Activated CD4-positive, CD25-positive, alpha-beta regulatory T cell treated with anti-CD3 and anti-CD28 coated beads, Interleukin-2, amount 50 U/mL, for 24 hours (primary cell): ENCODE measurements at regions not wholly inside any gene's neighbourhood (a gene's known extent, or its start where the extent isn't known, plus 50 kb on each side); places are given as distances from the start of the nearest gene placed in this dataset.
"Not testable (repeated sequence)": the region's sequence is repeated elsewhere in the genome, so short reads cannot be mapped to it uniquely, and the experiment has no call there.

Experiments
- ATAC-seq, 2 donors: fragments of 150-1000 bp; cut with Tn5 transposase; one replicate each; pipeline ENCODE4 v1.10.0; 2021; ENCODE audit warnings: mild to moderate bottlenecking in 1 of 2, moderate library complexity in 1 of 2

DNA sequence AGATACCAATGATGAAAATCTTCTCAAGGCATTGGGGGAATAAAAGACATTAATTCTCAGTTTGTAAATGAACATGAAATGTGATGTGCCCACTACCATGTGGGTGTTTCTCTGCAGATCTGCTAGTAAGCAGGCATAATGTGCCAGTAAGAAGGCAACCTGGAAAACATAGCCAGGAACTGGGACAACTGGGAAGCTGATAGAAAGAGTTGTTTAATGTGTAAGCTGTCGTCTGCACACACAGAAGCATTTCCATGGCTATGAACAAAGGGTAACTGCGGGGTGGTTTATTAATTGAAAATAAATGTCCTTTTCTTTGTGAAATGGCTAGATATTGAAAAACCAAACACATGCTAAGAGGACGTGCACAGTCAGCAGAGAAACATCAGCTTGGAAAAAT lies 52.0 kb downstream of the ZC3H11B start:
- no peak for ATAC-seq

DNA sequence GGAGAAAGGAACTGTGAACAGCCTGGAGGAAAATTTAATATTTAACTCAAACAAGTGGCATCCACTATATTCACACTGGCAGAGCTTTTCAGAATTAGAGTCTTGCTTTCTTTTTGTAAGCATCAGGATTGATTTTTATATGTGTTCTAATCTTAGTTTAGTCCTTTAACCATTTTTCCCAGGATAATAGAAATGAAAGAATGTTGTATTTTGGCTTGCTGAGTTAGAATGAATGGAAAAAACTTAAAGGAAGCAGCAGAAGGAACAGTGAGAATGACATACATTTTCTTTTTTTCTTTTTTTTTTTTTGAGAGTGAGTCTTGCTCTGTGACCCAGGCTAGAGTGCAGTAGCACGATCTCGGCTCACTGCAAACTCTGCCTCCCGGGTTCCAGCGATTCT lies 53.0 kb downstream of the ZC3H11B start:
- ATAC-seq: no peak

DNA sequence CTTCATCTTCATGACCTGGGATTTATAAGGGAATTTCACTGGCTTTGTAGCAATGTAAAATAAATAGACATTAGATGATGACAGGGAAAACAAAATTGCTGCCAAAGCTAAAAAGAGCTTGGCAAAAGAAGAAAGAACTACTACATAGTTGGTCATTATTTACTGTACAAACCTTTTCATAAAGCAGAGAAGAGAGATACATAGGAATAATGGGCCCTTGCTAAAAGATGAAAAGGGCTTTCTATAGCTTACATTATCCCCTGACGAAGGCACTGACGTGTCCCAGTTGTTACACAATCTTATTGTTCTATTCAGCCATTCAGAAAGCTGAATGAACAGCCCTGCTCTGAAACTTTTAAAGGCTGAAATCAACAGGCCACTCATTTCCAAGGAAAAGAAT lies 57.1 kb downstream of the ZC3H11B start:
- no peak for ATAC-seq

DNA sequence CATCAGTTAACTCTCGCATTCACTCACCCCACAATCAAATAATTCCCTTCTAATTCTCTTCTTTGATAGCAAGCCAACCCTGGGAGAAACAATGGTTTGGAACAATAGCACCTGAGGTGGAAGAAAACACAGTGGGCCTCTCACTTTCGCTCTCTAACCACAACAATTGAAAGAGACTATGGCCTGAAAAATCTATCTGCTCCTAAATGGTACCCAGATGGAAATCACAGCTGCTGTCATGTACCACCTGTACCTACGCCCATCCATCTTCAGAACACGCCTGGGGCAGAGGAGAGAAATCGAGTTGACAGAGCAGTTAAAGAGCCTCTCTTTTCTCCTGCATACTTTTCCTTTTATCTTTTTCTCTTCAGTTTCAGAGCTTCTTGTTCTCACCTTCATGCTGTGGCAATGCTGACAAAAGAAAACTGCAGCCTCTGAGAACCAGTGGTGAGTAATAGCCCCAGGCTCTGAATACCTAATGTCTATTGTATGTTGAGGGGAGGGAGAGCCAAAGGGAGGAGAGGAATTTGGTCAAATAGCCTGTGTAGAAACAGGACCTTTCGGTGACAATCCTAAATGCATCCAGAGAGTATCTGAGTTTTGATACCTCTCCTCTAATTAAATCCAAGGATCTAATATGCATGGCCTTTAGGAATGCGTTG lies 57.7 kb downstream of the ZC3H11B start:
- no peak for ATAC-seq

DNA sequence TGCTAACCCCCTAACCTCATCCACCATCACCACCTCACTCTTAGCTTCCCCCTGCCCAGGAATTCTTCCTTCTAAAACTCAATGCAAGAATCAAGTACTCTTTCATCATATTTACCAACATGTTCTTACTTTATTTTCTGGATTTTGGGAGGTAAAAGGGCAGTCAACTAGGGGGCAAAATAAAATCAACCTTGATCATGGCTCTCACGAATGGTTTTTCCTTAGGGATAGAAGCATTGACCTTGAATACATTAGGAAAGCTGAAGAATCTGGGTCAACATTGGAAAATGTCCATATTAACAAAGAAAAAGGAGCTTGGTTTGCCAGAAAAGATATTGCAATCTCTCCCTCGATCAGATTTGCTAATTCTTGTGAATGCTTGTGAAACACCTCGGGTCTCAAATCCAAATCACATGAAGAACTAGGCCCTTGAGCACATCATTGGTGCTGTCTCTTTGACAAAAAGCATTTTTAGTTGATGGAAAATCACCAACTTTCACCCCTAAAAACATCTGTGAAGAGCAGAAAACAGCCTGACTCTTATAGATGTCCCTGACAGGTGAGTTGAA lies 58.9 kb downstream of the ZC3H11B start:
- ATAC-seq: no peak

DNA sequence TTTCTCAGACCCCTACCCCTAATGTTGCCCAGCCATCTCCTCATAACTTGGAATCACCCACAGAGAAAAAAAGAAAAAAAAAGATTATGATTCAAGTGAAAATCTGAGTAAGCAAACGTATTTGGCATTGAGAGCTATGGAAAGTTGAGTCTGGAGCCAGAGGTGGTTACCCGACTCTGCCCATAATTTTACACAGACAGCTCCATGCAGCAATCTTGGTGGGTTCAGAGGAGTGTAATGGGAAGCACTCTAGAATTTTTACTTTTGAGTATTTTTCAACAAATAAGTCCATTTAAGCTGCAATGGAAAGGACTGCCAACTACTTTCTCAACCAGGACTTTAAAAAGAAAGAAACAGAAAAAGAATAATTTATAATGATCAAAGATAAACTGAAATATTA lies 62.7 kb downstream of the ZC3H11B start:
- ATAC-seq: no peak

DNA sequence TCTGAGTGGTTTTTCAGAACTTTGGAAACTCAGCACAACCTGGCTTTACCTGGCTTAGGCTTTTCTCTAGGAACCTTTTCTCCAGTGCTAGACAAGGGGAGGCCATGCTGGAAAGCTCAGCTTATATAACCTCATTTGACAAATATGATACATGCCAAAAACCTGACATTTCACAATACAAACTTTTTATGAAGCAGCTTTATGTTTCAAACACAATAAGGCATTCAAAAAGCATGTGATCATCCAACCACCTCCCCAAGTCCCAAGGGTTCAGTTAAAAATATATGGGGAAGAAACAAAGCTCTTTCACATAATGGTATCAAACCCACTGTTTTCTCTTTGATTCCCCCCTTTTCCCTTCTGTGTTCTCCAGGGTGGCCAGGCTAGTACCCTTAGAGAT lies 63.7 kb downstream of the ZC3H11B start:
- ATAC-seq: no peak

DNA sequence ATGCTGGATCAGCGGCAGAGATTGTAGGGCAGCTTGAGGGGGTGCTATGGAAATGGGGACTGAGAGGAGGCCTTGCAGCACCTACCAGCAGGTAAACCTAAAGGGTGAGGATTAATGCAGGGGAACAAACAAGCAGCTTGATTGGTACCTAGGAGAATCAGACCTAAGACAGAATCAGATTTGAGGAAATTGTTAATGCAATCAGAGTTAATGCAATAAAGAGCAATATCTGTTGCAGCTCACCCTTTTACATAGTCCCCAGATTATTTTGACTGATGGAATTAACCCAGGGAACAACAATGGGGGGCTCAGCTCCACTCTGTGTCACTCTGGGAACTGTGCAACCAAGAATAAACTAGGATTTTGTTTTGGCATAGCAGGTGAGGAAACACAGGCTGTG lies 64.5 kb downstream of the ZC3H11B start:
- ATAC-seq: no peak

DNA sequence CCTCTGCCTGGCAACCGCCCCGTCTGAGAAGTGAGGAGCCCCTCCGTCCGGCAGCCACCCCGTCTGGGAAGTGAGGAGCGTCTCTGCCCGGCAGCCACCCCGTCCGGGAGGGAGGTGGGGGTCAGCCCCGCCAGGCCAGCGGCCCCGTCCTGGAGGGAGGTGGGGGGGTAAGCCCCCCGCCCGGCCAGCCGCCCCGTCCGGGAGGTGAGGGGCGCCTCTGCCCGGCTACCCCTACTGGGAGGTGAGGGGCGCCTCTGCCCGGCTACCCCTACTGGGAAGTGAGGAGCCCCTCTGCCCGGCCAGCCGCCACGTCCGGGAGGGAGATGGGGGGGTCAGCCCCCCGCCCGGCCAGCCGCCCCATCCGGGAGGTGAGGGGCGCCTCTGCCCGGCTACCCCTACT lies 67.1 kb downstream of the ZC3H11B start:
- not testable (repeated sequence) for ATAC-seq

DNA sequence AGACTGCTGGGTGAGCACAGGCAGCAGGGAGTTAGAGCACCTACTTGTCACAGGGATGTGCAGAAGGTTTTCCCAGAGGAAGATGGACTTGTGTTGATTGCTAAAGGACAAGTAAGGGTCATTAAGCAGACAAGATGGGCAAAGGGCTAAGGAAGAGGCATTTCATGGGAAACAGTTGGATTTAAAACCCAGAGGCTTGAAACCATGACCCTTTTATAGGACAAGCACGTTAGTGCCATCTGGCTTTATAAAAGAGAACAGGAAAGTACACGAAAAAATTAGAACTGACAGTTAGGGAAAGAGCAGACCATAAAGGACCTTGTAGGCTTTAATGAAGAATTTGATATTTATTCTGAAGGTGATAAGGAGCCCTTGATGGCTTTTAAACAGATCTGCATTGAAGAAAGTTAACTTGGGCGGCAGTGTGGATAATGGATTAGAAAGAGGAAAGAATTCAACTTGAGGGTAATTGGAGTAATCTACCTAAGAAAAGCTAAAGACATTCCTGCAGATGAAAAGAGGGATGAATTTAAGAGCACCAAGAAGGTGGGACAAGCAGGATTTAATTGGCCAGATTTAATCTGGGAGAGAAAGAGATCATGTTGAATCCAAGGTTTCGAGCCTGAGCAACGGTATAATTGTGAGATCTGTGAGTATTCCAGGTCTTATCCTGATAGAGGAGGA lies 68.6 kb downstream of the ZC3H11B start:
- ATAC-seq: no peak

DNA sequence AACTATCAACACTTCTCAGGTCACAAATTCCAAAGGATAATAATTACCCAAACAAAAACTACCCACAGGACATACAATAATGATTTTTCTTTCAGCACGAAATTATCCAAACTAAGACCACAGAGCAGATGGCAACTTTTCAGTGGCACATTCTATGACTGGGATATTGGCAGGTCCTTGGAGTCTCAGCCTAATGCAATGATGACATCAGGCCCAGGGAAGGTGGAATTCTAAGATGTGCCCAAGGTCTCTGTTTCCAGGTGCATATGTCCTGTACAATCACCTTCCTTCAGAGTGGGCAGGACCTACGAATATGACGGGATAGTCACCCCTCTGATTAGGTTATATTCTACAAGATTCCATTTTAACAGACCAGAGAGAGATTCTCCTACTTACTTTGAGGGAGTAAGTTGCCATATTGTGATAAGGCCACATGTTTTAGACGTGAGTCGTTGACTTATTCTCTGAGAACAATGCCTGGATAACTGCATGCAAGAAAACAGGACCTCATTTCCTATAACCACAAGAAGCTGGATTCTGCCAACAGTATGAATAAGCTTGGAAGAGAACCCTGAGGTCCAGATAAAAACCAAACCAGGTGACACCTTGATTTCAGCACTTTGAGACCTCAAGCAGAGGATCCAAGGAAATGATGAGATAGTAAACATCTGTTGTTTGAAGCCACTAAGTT lies 69.9 kb downstream of the ZC3H11B start:
- no peak for ATAC-seq

DNA sequence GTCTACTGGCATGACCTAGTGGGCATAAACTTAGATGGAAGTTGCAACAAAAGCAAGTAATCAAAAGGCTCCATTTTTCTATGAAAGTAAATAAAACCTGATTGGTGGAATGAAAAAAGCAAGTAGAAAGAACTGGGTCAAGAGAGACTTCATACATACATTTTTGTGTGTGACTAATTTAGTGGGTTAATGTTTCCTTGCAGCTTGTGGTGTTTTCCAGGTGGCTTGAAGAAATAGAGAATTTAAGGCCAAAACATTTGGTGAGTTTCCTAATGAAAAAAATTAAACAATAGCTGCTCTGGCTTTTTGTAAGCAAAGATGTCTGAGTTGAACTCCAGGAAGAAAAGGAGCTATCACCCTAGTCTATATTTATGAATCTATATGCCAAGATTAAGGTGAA lies 71.0 kb downstream of the ZC3H11B start:
- ATAC-seq: no peak

DNA sequence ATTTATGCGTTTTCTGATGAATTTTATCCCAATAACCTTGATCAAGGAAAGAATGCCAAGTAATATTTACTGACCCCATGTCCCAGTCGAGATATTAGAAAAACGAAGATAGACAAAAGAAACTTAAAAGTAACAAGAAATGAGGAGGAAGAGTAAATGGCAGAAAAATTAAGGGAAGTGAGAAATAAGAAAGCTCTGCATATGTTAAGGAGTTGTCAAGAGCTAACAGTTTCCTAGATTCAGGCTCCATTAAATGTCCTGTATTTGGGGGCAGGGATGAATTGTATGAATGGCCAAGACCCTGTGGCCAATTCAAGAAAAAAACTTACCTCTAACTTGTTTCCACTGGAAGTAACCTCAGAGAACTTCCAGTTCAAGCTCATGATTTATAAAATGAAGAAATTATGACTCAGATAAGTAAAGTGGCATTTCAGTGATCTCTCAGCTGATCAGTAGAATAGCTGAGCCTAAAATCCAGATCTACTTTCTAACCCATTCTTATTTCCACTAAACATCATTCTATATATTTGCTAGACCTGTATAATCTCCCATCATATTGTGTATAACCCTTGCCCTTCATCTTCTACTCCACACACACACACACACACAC lies 73.2 kb downstream of the ZC3H11B start:
- no peak for ATAC-seq

DNA sequence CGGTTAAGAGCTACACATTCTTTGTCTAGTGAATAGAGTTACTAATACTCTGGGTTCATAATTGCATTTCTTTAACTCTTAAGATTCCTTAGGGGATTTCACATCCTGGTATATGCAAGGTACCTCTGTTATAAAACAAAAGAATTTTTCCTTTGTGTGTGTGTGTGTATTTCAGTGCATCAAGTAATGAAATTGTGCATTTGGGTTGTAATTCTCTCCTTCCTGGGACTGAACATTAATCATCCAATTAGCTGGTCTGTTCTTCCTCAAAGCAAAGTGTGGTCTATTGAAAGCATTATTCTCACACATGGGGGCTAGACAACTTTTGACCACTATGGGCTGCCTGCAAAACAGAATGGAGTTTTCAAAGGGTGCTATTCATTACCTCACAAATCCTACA lies 74.0 kb downstream of the ZC3H11B start:
- no peak for ATAC-seq

DNA sequence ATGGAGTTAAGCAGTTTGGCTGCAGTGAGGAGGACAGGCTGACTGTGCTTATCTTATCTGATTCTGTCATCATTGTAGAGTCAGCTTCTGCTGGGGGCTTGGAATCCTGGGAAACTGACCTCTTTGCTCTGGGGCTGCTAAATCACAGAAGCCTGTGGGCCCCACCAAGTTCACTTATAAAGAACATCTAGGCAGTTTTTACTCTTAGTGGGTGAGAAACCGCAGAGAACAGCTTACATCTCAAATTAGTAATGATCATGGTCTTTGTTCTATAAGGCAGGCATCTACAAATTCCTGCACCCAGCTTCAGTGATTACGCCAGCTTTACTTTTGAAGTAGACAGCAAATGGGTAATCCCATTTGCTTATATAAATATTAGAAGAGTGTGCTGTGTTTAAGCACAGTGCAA lies 75.7 kb downstream of the ZC3H11B start:
- no peak for ATAC-seq

DNA sequence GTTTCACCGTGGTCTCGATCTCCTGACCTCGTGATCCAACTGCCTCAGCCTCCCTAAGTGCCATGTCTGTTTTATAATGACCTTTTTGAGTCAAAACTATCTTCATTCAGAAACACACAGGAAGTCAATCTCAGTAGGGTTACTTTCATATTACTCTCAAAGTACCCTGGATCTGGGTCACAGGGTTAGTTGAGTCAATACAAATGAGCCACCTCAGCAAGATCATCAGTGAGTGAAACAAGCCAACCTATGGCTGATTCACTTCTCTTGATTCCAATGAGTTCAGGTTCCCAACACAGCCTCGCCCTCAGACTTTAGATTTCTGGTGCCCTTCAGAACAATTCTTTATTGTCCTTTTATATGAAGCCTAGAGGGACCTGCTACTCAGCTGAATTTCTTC lies 76.9 kb downstream of the ZC3H11B start:
- no peak for ATAC-seq

DNA sequence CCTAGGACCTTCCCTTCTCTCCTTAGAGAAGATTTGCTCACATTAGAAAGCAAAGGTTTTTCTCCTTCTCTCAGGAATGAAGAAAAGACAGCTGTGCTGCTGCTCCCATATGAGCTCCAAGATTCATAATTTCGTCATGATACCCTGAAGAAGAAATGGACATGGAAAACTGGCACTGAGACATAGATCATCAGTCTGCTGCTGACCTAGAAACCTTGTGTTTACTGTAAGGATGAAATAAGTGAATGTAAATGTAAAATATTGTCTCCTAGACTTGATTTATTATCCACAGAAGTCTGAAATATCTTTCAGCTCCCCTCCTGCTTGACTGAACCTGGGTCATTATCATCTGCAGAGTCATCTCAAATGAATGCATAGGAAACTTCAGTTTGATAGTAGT lies 77.9 kb downstream of the ZC3H11B start:
- no peak for ATAC-seq

DNA sequence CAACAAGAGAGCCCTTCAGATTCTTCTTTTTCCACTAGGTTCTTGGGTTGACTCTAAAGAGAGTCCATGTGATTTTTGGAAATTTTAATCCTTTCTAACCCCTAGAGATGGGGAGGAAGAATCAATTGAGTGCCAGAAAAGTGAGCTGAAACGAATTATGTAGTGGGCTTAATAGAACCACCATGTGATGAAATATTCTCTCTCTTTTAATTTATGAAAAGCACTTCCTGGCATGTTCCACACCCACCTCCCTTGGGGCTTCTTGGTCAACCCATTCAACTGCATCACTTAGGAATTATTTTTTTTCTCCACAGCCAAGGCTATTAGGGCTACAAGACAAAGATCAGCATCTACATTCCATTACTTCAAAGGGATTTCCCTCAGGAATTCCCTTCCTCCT lies 79.6 kb downstream of the ZC3H11B start:
- ATAC-seq: no peak

DNA sequence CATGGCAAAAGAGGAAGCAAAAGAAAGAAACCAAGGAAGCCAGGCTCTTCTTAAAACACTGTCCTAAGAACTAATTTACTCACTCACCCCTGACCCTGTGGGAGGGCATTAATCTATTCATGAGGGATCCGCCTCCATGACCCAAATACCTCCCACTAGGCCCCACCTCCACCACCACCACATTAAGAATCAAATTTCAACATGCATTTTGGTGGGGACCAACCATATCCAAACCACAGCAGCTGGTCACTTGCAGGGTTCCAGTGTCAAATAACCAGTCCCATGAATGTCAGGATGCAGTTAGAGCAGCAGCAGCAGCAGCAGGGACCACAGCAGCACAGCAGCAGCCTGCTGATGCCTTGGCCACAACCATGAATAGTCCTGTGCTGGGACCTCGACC lies 83.8 kb downstream of the ZC3H11B start:
- ATAC-seq: no peak

DNA sequence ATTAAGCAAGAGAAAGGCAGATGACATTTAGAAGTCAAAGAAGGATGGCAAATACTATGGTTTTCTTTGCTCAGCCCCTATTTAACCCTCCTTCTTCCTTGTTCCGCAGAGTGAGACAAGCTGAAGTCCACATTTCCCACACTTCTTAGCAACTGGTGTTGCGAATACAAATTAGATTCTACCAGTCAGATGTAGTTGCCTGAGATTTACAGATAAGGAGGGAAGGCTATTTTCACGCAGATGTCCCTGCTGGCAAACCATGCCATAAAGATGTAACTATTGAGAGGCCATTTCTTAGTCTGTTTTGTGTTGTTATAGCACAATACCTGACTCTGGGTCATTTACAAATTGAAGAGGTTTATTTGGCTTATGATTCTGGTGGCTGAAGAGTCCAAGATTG lies 84.3 kb downstream of the ZC3H11B start:
- no peak for ATAC-seq

DNA sequence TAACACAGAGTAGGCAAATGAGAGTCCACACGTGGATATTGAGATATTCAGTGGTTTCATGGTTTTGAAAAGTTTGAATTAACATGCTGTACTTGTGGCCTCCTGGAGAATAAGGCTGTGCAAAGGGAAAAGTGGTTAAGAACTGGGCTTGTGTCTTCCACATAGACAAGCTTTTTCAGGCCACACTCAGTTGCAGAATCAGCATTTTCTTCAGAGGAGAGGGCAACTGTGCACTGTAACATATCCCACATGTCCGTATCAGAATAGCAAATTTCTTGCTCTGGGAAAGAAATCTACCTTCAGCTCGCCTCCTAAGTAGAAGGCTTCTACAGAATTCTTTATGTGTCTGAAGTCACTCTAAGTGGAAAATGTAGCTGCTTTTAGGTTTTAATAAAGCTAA lies 84.9 kb downstream of the ZC3H11B start:
- no peak for ATAC-seq

DNA sequence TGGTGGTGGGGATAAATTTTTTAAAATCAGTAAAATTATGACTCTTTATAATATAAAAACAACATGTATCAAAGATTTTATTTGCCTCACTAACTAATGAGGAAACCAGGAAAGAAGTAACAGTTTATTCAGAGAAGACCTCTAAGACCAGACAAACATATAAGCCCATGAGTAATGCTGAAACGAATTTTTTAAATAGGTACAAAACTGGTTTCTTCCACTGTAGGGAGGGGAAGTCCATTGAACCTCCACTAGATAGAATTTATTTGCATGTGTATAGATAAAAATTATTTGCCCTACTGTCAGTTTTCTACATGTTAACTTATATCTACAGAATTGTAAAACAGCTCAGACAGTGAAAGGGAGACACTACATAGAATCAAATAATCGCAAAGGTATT lies 86.8 kb downstream of the ZC3H11B start:
- no peak for ATAC-seq

DNA sequence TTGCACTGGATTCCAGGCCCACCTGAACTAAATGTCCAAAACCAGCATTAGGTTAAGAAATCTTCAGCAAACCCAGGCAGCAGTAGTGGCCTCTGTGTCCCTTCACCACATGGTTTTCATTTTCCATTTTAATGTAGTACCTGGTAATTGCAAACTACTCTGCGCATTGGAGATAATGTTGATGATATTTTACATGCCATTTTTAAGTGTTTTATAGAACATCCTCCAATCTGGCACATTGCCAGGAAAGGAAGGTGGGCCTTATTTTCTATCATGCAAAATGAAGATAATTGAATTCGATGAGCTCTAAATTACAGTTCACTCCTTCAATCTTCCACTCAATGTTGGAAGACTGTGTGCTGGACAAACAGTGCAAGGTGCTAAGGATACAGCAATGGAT lies 89.5 kb downstream of the ZC3H11B start:
- ATAC-seq: no peak

DNA sequence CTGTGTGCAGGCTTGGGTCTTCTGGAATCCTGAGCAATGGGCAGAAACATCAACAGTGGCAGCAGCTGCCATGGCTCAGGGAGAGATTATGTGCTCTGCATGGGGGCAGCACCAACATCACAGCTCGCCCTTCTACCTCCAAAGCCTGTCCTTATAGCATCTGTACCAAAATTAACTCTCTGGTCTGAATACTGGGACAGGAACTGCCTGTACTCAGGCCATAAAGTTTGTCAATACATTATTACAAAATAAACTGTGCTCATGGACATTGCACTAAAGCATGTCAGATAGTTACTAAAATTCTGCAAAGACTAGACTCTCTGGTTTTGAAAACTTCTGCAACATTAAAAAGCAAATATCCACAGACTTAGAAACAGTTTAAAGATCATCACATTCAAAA lies 91.6 kb downstream of the ZC3H11B start:
- ATAC-seq: no peak
